ENCODE measurements at regions not wholly inside any gene's neighbourhood (a gene's known extent, or its start where the extent isn't known, plus 50 kb on each side); places are given as distances from the start of the nearest gene placed in this dataset.

DNA sequence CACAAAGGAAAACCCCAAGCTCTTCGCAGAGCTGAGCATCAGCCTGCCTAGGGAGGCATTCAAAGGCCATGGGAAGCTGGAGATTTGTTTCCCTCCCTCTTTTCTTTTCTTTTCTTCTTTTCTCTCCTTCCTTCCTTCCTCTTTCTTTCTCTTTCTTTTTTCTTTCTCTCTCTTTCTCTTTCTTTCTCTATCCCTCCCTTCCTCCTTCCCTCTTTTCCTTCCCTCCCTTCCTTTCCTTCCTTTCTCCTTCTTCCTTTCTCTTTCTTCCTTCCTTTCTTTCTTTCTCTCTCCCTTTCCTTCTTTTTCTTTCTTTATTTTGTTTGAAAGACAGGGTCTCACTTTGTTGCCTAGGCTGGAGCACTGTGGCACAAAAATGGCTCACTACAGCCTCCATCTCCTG is 168.4 kb upstream of the ARL4C start:
- H3K9ac ChIP-seq (ENCODE audit: low read depth in 1 of 2, low read length in 2 of 2): no peak overlapping the region
- no peaks in the 10 kb centered on the region for H3K4me1 ChIP-seq (ENCODE audit: control insufficient read depth in 1 of 2, insufficient read depth in 2 of 2, low read length in 2 of 2)
- H3K9me3 ChIP-seq (ENCODE audit: control insufficient read depth in 1 of 2, low read length in 2 of 2): peaks cover 0 to 4% of the 10 kb centered on the region in 2 donors
- no peak overlapping the region for H3K4me3 ChIP-seq (ENCODE audit: low read depth in 1 of 2, low read length in 2 of 2)
- no peaks in the 10 kb centered on the region for H3K36me3 ChIP-seq (ENCODE audit: control insufficient read depth in 1 of 2, insufficient read depth in 2 of 2, low read length in 2 of 2)
- no peak overlapping the region for H3K27ac ChIP-seq (ENCODE audit: low read depth, low read length)
- H3K27me3 ChIP-seq (ENCODE audit: control insufficient read depth in 1 of 2, insufficient read depth in 2 of 2, low read length in 2 of 2): no peaks in the 10 kb centered on the region

DNA sequence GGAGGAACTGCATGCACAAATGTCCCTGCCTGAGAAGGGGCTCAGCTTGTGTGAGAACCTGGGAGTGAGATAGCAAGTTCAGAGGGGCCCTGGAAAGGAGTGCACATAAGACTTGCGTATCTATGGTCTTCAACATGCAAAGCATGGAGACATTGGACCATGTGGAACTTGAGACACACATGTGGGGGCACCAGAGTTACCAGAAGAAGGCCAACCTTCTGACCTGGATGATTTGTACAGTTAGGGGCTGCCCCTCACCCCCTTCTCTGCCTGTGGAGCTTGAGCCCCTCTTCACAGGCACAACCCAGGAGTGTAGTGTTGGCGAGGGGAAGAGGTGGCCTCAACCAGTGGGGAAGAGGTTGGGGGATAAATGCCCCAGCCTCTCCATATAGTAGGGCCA is 165.0 kb upstream of the ARL4C start:
- Histone ChIP-seq H3K27me3 (ENCODE audit: control insufficient read depth in 1 of 2, insufficient read depth in 2 of 2, low read length in 2 of 2) (no peaks in the 10 kb centered on the region), H3K9me3 (ENCODE audit: control insufficient read depth in 1 of 2, low read length in 2 of 2) (peaks cover 0 to 4% of the 10 kb centered on the region in 2 donors), H3K9ac (ENCODE audit: low read depth in 1 of 2, low read length in 2 of 2) (no peak overlapping the region), H3K4me1 (ENCODE audit: control insufficient read depth in 1 of 2, insufficient read depth in 2 of 2, low read length in 2 of 2) (no peaks in the 10 kb centered on the region), H3K4me3 (ENCODE audit: low read depth in 1 of 2, low read length in 2 of 2) (no peak overlapping the region), H3K36me3 (ENCODE audit: control insufficient read depth in 1 of 2, insufficient read depth in 2 of 2, low read length in 2 of 2) (no peaks in the 10 kb centered on the region), H3K27ac (ENCODE audit: low read depth, low read length) (no peak overlapping the region)

DNA sequence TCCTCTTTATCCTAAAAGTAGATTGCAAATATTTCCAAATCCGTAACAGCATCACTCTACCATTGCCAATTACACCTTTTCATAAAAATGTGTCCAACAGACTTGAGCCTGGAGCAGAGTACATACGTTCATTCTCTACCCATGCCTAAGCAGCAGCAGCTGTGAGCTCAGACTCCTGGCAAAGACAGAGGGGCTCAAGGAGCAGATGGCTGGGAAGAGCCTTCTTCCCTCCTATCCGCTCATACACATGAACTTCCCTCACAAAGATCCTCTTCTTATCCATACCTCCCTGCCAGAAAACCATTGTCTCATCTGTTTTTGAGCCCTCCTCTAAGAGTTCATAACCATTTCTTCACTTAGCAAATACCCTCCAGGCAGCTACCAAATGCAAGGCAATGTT is 164.3 kb upstream of the ARL4C start:
- Histone ChIP-seq H3K4me1 (ENCODE audit: control insufficient read depth in 1 of 2, insufficient read depth in 2 of 2, low read length in 2 of 2) (no peaks in the 10 kb centered on the region), H3K9ac (ENCODE audit: low read depth in 1 of 2, low read length in 2 of 2) (no peak overlapping the region), H3K9me3 (ENCODE audit: control insufficient read depth in 1 of 2, low read length in 2 of 2) (peaks cover 0 to 4% of the 10 kb centered on the region in 2 donors), H3K27ac (ENCODE audit: low read depth, low read length) (no peak overlapping the region), H3K36me3 (ENCODE audit: control insufficient read depth in 1 of 2, insufficient read depth in 2 of 2, low read length in 2 of 2) (no peaks in the 10 kb centered on the region), H3K27me3 (ENCODE audit: control insufficient read depth in 1 of 2, insufficient read depth in 2 of 2, low read length in 2 of 2) (no peaks in the 10 kb centered on the region), H3K4me3 (ENCODE audit: low read depth in 1 of 2, low read length in 2 of 2) (no peak overlapping the region)

DNA sequence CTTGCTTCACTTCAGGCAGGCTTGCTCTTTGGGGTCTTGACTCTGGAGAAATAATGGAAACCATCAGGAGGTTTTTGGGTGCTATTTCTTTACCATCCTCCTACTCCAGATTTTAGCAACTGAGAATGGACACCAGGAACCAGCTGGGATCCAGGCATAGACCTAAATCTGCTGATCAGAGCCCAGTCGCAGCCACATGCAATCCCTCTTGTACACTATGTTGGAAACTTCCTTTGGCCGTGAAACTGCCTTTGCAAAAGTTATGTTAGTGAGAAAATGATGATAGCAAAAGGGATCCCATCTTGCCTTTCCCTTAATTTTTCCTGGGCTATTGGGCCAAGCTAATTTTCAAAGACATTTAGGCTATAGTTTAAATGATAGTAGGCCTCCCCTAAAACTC is 158.8 kb upstream of the ARL4C start:
- Histone ChIP-seq H3K36me3 (ENCODE audit: control insufficient read depth in 1 of 2, insufficient read depth in 2 of 2, low read length in 2 of 2) (no peaks in the 10 kb centered on the region), H3K4me1 (ENCODE audit: control insufficient read depth in 1 of 2, insufficient read depth in 2 of 2, low read length in 2 of 2) (no peaks in the 10 kb centered on the region), H3K9ac (ENCODE audit: low read depth in 1 of 2, low read length in 2 of 2) (no peak overlapping the region), H3K4me3 (ENCODE audit: low read depth in 1 of 2, low read length in 2 of 2) (no peak overlapping the region), H3K27ac (ENCODE audit: low read depth, low read length) (no peak overlapping the region), H3K27me3 (ENCODE audit: control insufficient read depth in 1 of 2, insufficient read depth in 2 of 2, low read length in 2 of 2) (no peaks in the 10 kb centered on the region), H3K9me3 (ENCODE audit: control insufficient read depth in 1 of 2, low read length in 2 of 2) (no peaks in the 10 kb centered on the region)

DNA sequence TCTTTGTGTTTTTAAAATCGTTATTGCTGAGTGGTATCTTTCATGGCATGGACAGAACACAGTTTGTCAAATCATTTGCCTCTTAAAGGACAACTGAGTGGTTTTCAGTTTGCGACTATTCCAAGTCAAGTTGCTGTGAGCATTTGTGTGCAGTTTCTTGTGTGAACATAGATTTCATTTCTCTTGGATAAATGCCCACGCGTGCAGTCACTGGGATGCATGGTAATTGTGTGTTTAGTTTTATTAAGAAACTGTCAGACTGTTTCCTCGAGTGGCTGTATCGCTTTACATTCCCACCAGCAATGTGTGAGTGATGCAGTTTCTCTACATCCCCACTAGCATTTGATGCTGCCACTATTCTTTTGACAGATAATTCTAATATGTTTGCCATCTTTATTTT is 154.0 kb upstream of the ARL4C start:
- Histone ChIP-seq H3K9me3 (ENCODE audit: control insufficient read depth in 1 of 2, low read length in 2 of 2) (no peaks in the 10 kb centered on the region), H3K27ac (ENCODE audit: low read depth, low read length) (no peak overlapping the region), H3K36me3 (ENCODE audit: control insufficient read depth in 1 of 2, insufficient read depth in 2 of 2, low read length in 2 of 2) (no peaks in the 10 kb centered on the region), H3K27me3 (ENCODE audit: control insufficient read depth in 1 of 2, insufficient read depth in 2 of 2, low read length in 2 of 2) (no peaks in the 10 kb centered on the region), H3K4me1 (ENCODE audit: control insufficient read depth in 1 of 2, insufficient read depth in 2 of 2, low read length in 2 of 2) (no peaks in the 10 kb centered on the region), H3K4me3 (ENCODE audit: low read depth in 1 of 2, low read length in 2 of 2) (no peak overlapping the region), H3K9ac (ENCODE audit: low read depth in 1 of 2, low read length in 2 of 2) (no peak overlapping the region)

DNA sequence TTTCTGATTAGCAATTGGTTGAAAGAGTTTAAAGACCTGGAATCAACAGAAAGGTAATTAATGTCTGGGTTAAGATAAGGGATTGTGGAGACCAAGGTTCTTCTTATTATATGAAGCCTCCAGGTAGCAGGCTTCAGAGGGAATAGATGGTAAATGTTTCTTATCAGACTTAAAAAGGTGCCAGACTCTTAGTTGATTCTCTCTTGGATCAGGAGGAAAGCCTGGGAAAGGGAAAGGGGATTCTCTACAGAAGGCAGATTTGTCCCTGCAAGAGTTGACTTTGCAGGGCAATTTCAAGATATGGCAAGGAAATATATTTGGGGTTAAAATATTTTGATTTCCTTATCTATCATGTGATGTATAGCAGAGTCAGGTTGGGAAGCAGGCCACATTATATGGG is 153.1 kb upstream of the ARL4C start:
- no peak overlapping the region for H3K27ac ChIP-seq (ENCODE audit: low read depth, low read length)
- H3K9me3 ChIP-seq (ENCODE audit: control insufficient read depth in 1 of 2, low read length in 2 of 2): no peaks in the 10 kb centered on the region
- no peaks in the 10 kb centered on the region for H3K36me3 ChIP-seq (ENCODE audit: control insufficient read depth in 1 of 2, insufficient read depth in 2 of 2, low read length in 2 of 2)
- no peak overlapping the region for H3K4me3 ChIP-seq (ENCODE audit: low read depth in 1 of 2, low read length in 2 of 2)
- H3K4me1 ChIP-seq (ENCODE audit: control insufficient read depth in 1 of 2, insufficient read depth in 2 of 2, low read length in 2 of 2): no peaks in the 10 kb centered on the region
- H3K9ac ChIP-seq (ENCODE audit: low read depth in 1 of 2, low read length in 2 of 2): no peak overlapping the region
- H3K27me3 ChIP-seq (ENCODE audit: control insufficient read depth in 1 of 2, insufficient read depth in 2 of 2, low read length in 2 of 2): no peaks in the 10 kb centered on the region

DNA sequence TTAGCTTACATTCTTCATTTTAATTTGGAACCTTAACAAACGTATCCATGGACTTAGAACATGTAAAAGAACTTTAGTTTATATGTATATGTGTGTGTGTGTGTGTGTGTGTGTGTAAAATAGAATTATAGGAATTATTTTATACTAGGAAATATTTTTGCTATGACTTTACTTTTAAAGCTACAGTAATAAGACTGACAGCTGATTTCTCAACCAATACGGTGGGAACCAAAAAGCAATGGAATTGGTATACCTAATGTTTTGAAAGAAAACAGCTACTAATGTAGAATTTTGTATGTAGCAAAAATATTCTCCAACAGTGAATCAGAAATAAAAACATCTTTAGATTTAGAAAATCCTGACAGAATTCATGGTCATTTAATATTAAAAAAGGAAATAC is 146.5 kb upstream of the ARL4C start:
- peaks cover 0 to 3% of the 10 kb centered on the region in 2 donors for H3K9me3 ChIP-seq (ENCODE audit: control insufficient read depth in 1 of 2, low read length in 2 of 2)
- no peaks in the 10 kb centered on the region for H3K36me3 ChIP-seq (ENCODE audit: control insufficient read depth in 1 of 2, insufficient read depth in 2 of 2, low read length in 2 of 2)
- H3K27me3 ChIP-seq (ENCODE audit: control insufficient read depth in 1 of 2, insufficient read depth in 2 of 2, low read length in 2 of 2): no peaks in the 10 kb centered on the region
- H3K9ac ChIP-seq (ENCODE audit: low read depth in 1 of 2, low read length in 2 of 2): no peak overlapping the region
- H3K4me1 ChIP-seq (ENCODE audit: control insufficient read depth in 1 of 2, insufficient read depth in 2 of 2, low read length in 2 of 2): no peaks in the 10 kb centered on the region
- no peak overlapping the region for H3K4me3 ChIP-seq (ENCODE audit: low read depth in 1 of 2, low read length in 2 of 2)
- no peak overlapping the region for H3K27ac ChIP-seq (ENCODE audit: low read depth, low read length)

DNA sequence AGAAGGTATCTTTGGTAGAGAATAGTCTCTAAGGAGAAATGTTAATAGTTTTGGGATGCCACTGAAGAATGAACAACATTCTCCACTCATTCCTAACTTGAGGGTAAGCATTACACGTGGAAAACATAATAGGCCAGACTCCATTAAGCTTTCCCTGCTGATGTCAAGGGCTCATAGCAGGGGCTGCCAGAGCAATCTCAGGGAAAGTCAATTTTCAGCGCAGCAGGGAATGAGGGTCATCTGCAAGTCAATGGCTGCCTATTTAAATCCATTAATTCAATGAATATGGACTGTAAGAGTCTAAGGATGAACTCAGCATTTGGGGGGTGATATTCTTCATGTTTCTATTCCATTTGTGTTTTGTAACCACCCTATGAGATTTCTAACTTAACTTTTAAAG is 144.2 kb upstream of the ARL4C start:
- no peak overlapping the region for H3K4me3 ChIP-seq (ENCODE audit: low read depth in 1 of 2, low read length in 2 of 2)
- no peaks in the 10 kb centered on the region for H3K27me3 ChIP-seq (ENCODE audit: control insufficient read depth in 1 of 2, insufficient read depth in 2 of 2, low read length in 2 of 2)
- H3K9ac ChIP-seq (ENCODE audit: low read depth in 1 of 2, low read length in 2 of 2): no peak overlapping the region
- H3K9me3 ChIP-seq (ENCODE audit: control insufficient read depth in 1 of 2, low read length in 2 of 2): peaks cover 0 to 3% of the 10 kb centered on the region in 2 donors
- no peaks in the 10 kb centered on the region for H3K36me3 ChIP-seq (ENCODE audit: control insufficient read depth in 1 of 2, insufficient read depth in 2 of 2, low read length in 2 of 2)
- H3K4me1 ChIP-seq (ENCODE audit: control insufficient read depth in 1 of 2, insufficient read depth in 2 of 2, low read length in 2 of 2): no peaks in the 10 kb centered on the region
- H3K27ac ChIP-seq (ENCODE audit: low read depth, low read length): no peak overlapping the region

DNA sequence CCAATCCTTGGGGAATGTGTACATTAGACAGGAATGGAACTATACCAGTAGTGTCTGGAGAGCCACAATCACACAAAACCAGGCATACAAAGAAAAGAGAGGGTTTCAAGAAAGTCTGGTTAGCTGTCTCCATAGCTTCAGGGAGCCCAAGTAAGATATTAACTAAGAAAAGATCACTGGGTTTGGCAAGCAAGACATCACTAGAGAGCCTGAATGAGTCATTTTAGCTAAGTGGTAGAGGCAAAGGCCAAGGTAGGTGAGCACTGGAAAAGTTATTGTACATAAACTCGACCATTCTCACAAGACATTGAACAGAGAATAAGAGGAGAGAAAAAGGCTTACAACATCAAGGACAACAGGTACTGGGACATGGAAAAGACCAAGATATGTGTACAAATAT is 143.8 kb upstream of the ARL4C start:
- Histone ChIP-seq H3K27ac (ENCODE audit: low read depth, low read length) (no peak overlapping the region), H3K9me3 (ENCODE audit: control insufficient read depth in 1 of 2, low read length in 2 of 2) (peaks cover 0 to 3% of the 10 kb centered on the region in 2 donors), H3K9ac (ENCODE audit: low read depth in 1 of 2, low read length in 2 of 2) (no peak overlapping the region), H3K4me3 (ENCODE audit: low read depth in 1 of 2, low read length in 2 of 2) (no peak overlapping the region), H3K36me3 (ENCODE audit: control insufficient read depth in 1 of 2, insufficient read depth in 2 of 2, low read length in 2 of 2) (no peaks in the 10 kb centered on the region), H3K27me3 (ENCODE audit: control insufficient read depth in 1 of 2, insufficient read depth in 2 of 2, low read length in 2 of 2) (no peaks in the 10 kb centered on the region), H3K4me1 (ENCODE audit: control insufficient read depth in 1 of 2, insufficient read depth in 2 of 2, low read length in 2 of 2) (no peaks in the 10 kb centered on the region)

DNA sequence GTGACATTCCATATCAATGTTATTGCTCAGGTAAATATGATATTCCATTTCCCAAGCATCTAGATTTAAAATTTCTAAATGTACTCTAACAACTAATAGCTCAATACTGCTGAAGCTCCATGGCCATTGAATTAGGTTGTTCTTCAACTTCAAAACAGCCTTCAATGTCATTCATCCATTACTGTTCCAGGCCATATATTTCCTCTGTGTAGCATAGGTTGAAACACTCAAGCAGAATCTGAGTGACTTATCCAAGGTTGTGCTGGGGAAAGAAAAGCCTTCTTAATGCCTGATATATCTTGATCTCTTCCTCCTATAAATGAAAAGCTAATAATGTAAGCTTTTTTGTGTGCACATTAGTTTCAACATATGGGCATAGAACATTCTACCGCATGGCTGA is 142.1 kb upstream of the ARL4C start:
- Histone ChIP-seq H3K4me1 (ENCODE audit: control insufficient read depth in 1 of 2, insufficient read depth in 2 of 2, low read length in 2 of 2) (no peaks in the 10 kb centered on the region), H3K9ac (ENCODE audit: low read depth in 1 of 2, low read length in 2 of 2) (no peak overlapping the region), H3K27ac (ENCODE audit: low read depth, low read length) (no peak overlapping the region), H3K36me3 (ENCODE audit: control insufficient read depth in 1 of 2, insufficient read depth in 2 of 2, low read length in 2 of 2) (no peaks in the 10 kb centered on the region), H3K4me3 (ENCODE audit: low read depth in 1 of 2, low read length in 2 of 2) (no peak overlapping the region), H3K27me3 (ENCODE audit: control insufficient read depth in 1 of 2, insufficient read depth in 2 of 2, low read length in 2 of 2) (no peaks in the 10 kb centered on the region), H3K9me3 (ENCODE audit: control insufficient read depth in 1 of 2, low read length in 2 of 2) (peaks cover 0 to 3% of the 10 kb centered on the region in 2 donors)

DNA sequence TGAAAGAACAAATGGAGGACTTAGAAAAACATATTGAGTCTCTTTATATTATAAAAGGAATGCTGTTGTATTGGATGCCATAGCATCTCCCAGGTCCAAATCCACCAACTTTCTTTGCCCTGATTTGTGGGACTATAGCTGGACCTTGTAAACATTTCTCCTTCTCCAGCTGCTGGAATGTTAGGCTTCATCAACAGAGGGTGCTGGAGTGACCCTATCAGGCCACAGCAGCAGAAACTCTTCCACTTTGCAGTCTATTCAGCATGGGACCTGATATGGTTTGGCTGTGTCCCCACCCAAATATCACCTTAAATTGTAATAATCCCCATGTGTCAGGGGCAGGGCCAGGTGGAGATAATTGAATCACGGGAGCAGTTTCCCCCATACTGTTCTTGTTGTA is 138.4 kb upstream of the ARL4C start:
- Histone ChIP-seq H3K36me3 (ENCODE audit: control insufficient read depth in 1 of 2, insufficient read depth in 2 of 2, low read length in 2 of 2) (no peaks in the 10 kb centered on the region), H3K27ac (ENCODE audit: low read depth, low read length) (no peak overlapping the region), H3K9me3 (ENCODE audit: control insufficient read depth in 1 of 2, low read length in 2 of 2) (no peaks in the 10 kb centered on the region), H3K27me3 (ENCODE audit: control insufficient read depth in 1 of 2, insufficient read depth in 2 of 2, low read length in 2 of 2) (peaks cover 6 to 10% of the 10 kb centered on the region in 2 donors), H3K4me3 (ENCODE audit: low read depth in 1 of 2, low read length in 2 of 2) (no peak overlapping the region), H3K4me1 (ENCODE audit: control insufficient read depth in 1 of 2, insufficient read depth in 2 of 2, low read length in 2 of 2) (peaks cover 0 to 5% of the 10 kb centered on the region in 2 donors), H3K9ac (ENCODE audit: low read depth in 1 of 2, low read length in 2 of 2) (no peak overlapping the region)
